ENCODE measurements at regions not wholly inside any gene's neighbourhood (a gene's known extent, or its start where the extent isn't known, plus 50 kb on each side); places are given as distances from the start of the nearest gene placed in this dataset.
"Not testable (repeated sequence)": the region's sequence is repeated elsewhere in the genome, so short reads cannot be mapped to it uniquely, and the experiment has no call there.

DNA sequence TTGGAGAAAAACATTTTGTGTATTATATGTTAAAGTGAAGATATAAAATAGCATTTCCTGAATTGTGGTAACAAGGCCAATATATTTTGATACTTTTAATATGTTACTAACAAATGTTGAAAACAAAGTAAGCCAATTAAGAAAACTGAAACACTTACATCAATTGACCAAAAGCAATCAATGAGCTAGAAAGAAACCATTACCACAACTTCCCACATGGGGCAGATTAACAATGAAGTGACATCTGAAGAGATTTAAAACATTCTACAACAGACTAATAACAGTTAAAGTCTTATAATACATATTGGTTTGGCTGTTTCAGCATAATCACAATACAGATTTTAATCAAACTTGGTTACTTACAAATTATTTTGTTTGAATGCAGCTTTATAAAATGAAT is 282.4 kb upstream of the NETO1 start:
- DNase-seq: no peak

DNA sequence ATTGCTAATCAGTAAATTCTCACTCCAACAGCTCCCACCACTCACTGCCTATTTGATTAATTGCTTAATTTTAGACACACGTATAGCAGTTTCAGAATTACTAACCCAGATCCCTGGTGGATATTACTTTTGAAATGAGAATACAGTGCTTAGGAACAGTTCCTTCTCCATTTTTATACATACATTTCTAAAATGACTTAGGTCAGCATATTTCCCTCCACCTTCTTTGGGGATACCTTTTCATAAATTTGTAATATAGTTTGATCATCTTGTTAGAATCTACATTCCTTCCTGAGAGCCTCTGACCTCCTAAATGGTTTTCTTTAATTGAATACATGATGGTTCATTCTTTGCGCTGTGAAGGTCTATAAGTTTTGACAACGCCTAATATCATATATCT is 279.8 kb upstream of the NETO1 start:
- DNase-seq: no peak

DNA sequence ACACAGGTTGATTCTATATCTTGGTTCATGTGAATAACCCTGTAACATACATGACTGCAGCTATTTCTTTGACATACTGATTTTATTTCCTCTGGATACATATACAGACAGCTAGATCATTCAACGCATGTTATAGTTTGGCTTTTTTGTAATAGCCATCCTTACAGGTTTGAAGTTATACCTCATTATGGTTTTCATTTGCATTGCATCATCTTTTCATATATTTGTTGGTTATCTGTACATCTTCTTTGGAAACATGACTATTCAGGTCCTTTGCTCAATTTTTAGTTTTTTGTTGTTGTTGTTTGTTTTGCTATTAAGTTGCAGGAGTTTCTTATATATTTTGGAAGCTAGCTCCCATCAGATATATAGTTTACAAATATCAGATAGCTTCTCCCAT is 276.2 kb upstream of the NETO1 start:
- DNase-seq: no peak

DNA sequence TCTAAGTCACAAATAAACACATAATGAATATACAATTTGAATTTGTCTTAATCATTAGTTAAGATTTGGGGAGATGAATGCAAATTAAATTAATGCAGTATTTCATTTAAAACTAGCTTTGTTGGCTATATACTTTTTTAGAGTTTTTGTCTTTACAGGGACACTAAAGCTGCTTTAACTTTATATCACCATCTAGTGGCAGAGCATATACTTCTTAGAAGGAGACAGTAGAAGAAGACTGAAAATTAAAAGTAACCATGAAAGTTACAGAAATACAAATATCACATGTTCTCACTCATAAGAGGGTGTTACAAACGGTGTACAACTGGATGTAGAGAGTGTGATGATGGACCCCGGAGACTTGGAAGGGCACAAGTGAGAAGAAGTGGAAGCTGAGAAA is 268.3 kb upstream of the NETO1 start:
- peak; percentile 13 for DNase-seq

DNA sequence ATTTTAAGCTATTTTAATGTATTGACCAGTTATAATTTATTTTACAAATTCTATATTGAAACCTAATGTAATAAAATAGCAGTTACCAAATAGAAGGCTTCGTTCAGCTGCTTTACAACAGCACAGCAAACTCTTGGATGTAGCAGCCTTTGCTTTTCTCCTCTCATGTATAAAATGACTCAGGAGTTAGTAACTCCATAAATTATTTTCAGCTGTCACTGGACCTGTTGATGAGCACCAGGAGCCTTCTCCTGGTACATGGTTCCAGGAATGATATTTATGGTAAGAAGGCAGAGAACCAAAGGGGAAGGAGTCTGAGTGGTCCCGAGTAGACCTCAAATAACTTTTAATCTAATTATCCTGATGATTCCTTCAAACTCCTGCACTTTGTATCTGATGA is 256.4 kb upstream of the NETO1 start:
- no peak for DNase-seq

DNA sequence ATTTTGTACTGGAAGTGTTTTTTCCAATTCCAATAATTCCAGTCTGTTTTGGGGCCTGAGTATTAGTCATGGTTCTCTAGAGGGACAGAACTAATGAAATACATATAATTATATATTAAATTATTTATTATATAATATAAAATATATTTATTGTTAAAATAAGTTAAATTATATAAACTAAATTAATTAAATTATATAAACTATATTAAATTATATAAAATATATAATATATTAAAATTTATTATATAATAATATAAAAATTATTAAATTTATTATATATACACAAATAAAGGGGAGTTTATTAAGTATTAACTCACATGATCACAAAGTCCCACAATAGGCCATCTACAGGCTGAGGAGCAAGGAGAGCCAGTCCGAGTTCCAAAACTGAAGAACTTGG is 253.4 kb upstream of the NETO1 start:
- no peak for DNase-seq

DNA sequence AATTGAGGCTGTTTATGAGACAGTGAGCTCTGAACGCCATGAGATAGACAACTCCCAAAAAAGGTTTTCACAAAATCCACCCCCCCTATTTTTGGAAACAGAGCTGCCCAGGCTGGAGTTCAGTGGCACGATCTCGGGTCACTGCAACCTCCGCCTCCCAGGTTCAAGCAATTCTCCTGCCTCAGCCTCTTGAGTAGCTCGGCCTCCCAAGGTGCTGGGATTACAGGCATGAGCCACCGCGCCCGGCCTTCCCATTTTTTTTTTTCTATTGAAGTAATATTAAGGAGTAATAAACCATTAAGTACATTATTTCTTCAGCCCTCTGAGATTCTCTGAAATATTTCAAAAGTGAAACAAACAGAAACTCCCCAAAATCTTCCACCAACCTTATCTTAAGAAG is 252.8 kb upstream of the NETO1 start:
- DNase-seq: no peak

DNA sequence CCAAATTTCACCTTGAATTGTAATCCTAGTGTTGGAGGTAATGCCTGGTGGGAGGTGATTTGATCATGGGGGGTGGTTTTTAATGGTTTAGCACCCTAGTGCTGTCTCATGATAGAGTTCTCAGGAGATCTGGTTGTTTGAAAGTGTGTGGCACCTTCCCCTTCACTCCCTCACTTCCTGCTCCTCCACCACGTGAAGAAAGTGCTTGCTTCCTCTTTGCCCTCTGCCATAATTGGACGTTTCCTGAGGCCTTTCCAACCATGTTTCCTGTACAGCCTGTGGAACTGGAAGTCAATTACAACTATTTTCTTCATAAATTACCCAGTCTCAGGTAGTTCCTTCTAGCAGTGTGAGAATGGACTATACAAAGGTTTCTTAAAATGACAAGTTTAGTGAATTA is 251.8 kb upstream of the NETO1 start:
- no peak for DNase-seq

DNA sequence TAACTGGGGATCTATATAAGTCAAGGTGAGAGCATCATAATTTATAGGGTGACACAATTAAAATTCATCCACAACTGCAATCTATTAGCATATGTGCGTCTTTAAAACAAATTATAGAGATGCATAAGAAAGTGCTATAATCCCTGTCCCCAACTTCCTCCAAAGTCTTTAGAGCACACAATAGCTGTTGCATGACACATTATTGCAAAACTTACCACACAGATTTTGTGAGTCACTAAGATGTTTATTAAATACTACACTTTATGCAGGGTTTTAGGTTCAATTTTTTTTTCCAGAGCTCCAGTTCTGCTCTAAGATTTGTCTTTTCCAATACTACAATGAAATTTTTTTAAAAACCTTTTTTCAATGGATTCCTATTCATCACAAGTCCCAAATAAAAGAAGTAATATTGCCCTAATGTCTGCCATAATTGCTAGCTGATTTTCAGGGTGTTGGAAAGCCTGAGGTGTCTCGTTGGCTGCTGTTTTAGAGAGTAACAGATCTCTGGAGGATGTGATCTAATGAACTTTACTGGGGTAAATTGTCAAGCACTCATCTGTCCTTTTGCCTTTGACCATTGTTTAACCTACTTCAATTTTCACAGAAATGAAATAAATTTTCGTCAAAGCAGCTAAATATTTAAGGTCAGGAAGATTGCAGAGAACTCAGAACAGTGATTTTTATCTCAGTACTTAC is 250.5 kb upstream of the NETO1 start:
- no peak for DNase-seq

DNA sequence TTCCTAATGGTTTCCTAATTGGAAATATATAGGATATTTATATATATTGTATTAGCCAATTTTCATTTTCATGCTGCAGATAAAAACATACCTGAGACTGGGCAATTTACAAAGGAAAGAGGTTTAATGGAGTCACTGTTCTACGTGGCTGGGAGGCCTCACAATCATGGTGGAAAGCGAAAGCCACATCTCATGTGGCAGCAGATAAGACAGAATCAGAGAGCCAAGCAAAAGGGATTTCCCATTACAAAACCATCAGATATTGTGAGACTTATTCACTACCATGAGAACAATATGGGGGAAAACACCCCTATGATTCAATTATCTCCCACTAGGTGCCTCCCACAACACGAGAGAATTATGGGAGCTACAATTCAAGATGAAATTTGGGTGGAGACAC is 242.5 kb upstream of the NETO1 start:
- DNase-seq: no peak

DNA sequence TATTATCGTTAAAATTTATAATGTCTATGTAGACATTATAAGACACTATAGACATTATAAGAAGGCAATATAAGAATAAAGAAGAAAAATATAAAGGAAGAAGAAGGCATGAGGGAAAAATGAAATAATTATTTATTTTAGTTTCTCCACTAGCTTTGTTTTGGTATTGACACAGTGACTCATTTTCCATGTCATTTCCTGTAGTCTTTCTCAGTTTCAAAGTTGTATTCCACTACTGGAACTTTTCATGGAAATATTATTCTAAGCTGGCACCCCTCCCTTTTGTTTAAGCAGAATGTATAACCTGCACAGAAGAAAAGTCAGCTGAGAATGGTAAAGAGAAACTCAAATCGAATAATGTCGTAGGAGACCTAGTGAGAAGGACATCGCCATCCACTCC is 234.2 kb upstream of the NETO1 start:
- DNase-seq: no peak

DNA sequence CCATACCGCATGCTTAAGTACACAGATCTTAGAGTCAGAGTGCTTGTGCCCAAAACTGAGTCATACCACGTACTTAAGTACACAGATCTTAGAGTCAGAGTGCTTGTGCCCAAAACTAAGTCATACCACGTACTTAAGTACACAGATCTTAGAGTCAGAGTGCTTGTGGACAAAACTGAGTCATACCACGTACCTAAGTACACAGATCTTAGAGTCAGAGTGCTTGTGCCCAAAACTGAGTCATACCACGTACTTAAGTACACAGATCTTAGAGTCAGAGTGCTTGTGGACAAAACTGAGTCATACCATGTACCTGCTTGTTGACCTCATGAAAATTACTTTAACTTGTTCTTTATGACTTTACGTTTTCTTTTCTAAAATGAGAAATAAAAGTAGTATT is 233.7 kb upstream of the NETO1 start:
- not testable (repeated sequence) for DNase-seq

DNA sequence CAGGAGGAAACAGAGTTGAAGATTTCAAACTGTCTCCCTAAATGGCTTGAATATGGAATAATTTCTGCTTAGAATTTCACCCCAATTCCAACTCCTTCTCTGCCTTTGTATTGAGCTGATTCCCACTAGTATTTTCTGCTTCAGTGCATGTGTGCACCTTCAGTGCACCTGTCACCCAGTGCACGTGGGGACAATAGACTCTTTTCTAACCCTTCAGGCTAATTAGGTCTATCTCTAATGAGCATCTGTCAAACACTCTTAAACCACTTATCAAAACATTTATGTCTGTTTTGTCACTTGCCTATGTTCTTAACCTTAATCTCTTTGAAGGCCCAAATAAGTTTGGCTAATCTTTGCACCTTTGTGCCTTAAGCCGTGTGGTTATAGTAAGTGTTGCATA is 232.0 kb upstream of the NETO1 start:
- no peak for DNase-seq

DNA sequence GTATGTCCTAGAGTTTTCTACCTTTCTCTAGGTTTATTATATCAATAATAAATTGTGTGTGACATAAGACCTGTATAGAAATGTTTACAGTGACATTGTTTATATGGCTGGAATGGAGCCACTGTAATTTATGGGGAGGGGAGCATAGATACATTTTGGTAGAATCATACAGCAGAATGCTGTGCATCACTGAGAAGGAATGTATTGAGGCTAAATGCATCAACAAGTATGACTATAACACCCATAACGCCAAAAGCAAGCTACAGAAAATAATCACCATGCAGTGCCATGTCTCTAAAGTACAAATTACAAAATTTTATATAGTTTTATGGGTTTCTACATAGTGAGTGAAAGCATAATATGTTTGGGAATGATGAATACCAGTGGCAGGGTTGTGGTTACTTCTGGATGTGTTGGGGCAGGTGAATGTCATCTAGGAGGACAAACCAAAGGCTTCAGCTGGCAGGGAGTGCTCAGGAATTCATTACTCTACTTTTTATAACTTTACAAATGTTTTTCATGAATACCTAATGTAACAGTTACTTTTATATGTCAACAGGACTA is 226.0 kb upstream of the NETO1 start:
- DNase-seq: no peak

DNA sequence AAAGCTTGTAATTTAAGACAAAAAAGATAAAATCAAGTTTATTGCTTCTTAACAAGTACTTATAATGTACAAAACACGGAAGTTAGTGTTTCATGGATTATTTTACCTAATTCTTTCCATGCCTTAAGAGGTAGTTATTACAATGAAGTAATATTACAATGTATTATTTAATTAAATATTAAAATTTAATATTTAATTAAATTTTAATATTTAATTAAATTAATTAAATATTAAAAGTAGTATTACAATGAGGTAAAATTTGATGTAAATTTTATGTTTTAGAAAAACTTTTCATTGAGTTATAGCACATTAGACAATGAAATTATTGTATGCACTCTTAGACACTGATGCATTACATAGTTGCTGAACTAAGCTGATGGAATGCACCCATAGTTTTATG is 220.7 kb upstream of the NETO1 start:
- no peak for DNase-seq

DNA sequence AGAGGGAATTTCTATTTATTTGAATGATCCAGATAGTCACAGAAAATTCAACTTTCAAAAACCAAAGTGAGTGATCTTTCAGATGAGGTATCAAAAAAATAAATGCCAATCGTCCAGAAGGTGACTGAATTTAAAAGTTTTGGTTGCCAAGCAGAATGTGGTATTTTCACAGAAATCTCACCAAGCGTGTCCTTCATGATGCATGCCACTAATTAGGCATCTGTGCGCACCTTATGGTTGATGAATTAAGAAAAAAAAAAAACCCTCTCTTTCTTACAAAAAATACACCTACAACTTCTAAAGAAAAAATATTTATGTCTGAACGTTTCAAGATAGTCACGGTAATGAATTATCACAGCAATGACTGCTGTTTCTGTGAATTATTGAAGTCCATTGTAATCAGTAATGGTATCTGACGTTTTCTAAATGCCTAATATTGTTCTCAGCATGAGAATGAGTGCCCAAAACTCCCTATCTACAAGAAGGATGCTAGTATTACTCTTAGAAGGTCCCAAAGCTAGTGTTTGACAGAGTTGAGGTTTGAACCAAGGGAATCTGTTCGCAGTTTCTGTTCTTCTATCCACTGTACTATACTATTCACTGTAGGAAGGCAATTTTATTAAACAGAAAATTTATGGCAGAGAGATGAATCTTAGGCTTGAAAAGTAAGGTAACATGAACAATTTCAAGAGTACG is 219.6 kb upstream of the NETO1 start:
- DNase-seq: peak; percentile 43

DNA sequence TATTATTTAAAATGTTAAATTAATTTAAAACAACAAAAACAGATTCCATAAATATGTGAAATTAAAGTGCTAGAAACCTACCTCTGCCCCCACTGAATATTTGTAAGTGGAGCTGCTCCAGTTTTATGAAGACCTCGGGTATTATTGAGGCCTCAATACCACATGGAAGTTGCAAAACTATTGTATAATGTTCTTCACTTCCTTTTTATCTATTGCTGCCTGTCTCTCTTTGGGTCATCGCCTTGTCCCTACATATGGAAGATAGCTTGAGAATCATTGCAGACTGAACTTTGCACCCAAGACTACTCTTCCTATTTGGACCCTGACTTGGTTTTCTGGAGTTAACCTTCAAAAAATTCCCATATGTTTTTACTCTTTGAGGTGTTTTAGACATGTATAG is 212.1 kb upstream of the NETO1 start:
- no peak for DNase-seq

DNA sequence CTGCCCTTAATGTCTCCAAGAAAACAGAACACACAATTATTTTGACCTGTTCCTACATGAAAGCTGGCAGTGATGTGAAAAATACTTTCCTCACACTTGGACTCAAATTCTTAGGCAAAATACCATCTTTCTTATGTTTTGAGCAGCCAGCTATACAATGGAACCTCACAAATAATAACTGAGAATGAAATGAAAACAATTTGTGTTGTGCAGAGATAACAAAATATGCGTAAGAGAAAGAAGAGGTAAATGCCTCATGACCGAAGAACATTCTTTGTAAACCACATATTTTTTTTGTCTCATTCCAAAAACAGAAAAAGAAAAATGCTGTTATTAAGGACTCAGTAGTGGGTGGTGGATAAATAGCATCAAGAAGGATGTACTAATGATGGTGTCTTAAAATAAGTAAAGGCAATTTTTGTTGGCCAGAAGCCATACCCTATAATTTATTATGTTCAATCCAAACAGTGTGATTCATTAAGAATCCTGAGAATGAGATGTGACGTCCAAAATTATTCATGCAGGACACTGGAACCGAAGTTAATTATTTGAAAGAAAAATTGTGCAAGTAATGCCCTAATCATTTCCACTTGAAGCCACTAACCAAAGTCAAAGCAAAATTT is 193.0 kb upstream of the NETO1 start:
- no peak for DNase-seq

DNA sequence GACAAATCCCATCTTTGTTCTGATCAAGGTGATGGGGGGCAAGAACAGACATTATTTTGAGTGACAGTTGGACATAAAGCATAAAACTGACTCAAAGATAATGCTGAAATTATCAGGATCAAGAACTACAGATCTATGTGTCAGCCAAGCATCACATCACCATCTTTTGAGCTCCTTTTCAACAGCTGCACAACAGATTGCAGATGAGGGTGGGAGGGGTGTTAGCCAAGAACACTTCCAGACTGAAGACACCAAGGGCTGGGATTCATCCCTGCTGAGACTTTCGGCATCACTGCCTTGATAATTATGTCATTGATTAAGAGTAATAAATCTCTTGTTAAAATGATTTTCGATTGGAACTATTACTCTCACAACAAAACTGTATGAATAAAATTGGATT is 191.5 kb upstream of the NETO1 start:
- no peak for DNase-seq

DNA sequence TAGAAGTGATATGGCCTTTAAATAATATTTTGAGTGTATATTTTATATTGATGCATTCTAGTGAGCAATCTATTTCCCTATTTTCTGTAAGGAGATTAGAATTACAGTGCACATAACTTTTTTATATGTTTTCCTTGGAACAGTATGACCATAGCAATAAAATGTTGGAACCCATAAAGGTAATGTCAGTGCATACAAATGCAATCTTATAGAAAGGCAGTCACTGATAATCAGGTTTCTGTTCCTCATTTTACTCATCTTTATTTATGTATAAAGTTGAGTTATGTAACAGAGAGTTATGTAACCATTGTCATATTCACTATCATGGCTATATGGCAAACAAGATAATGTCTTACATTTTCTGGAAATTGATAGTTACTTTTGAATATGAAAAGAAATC is 179.9 kb upstream of the NETO1 start:
- no peak for DNase-seq

DNA sequence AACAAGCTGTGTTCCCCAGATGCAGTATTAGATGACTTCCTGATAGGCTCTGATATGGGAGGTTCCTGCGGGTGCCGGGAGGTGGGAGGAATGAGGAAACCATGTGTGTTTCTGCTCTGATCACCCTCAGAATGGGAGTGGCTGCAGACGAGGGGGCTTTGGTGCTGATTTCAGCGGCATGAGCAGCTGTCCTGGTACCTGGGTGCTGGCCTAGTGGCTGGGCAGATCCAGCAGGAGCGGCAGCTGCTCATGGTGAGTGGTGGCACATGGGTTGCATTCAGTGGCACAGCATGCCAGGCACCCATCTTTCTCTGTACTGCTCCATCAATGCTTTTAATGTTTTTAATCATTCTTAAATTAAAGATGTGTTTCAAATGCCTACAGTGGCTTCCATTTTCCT is 177.2 kb upstream of the NETO1 start:
- DNase-seq: no peak

DNA sequence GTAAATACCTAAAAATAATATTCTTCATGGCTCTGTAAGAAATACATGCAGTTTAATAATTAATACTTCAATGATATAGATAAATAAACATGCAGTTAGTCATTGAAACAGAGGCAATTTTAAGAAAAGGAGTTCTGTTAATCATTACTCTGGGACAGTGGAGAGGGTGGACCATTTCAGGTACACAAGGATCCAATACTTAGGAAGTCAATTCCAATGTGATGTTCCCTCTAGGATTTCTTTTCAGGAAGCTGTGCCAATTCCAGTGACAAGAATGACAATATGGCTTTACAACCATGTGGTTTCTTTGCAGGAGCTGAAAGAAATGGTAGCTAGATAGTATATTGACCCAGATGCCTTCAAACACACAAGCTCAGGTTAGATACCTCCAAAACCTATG is 175.8 kb upstream of the NETO1 start:
- DNase-seq: peak; percentile 25

DNA sequence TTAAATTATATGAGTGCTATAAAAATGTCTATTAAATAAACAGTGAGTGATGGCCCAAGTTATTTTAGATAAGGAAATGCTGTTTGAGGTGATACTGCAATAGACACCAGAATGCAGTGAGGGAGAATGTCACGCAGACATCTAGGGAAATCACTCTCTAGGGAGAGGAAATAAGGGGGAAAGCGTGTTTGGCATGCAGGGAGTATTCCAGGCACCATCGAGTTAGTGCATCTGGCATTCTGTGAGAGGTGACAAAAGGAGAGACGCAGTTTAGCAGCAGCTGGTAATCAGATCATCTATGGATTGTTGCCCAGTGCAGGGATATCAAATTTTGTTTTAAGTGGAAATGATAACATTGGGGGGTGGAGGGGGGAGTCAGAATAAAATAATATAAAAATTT is 175.4 kb upstream of the NETO1 start:
- peak; percentile 82 for DNase-seq

DNA sequence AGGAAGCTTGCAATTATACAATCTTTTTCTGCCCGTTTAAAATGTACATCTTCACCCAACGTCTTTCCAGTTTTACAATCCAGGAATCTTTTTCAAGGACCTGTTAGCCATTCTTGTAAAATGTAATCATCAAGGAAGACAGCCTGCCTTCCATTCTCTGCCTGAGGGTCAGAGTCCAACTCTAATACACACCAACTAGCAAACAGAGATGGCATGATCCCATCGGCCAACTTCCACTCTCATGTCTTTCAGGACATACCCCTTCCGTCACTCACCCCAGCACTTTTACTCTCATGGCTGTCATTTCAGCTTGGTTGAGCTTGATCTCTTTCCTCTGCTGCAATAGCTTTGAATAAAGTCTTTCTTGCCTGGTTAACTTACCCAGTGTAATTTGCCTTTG is 172.5 kb upstream of the NETO1 start:
- no peak for DNase-seq
